Gastroesophageal sphincter (tissue), 4 donors: ENCODE measurements at regions not wholly inside any gene's neighbourhood (a gene's known extent, or its start where the extent isn't known, plus 50 kb on each side); places are given as distances from the start of the nearest gene placed in this dataset.

Source experiments
- ATAC-seq: fragments of 150-250 bp; one replicate; pipeline ENCODE4 v1.9.1; 2016; ENCODE audit warnings: mild to moderate bottlenecking, moderate library complexity
- H3K27ac ChIP-seq, 4 donors: fragments of 200-600 bp; sonication (generic) in 3 of 4; 1 replicate in 3 of 4; 2 replicates in 1 of 4; pipeline ENCODE4 v1.5.1; 2016 to 2019
- H3K27me3 ChIP-seq: fragments of 200-600 bp; sonication (generic); one replicate; pipeline ENCODE4 v1.5.1; 2019
- H3K36me3 ChIP-seq, 2 donors: fragments of 200-600 bp; sonication (generic); one replicate each; pipeline ENCODE4 v1.5.1; 2019; ENCODE audit warnings: control low read depth in 1 of 2
- H3K4me1 ChIP-seq, 3 donors: fragments of 200-600 bp; sonication (generic); 1 replicate in 2 of 3; 2 replicates in 1 of 3; pipeline ENCODE4 v1.5.1; 2016 to 2019; ENCODE audit warnings: control low read depth in 2 of 3
- H3K4me3 ChIP-seq, 2 donors: fragments of 200-600 bp; sonication (generic); one replicate each; pipeline ENCODE4 v1.5.1; 2019; ENCODE audit warnings: mild to moderate bottlenecking in 1 of 2, moderate library complexity in 1 of 2
- H3K9me3 ChIP-seq, 3 donors: fragments of 200-600 bp; sonication (generic); one replicate each; pipeline ENCODE4 v1.5.1; 2017 to 2019; ENCODE audit warnings: control low read depth in 2 of 3
- CTCF ChIP-seq, 4 experiments: fragments of 200-600 bp in 2 of 4; fragments of 450-650 bp in 2 of 4; sonication (generic) in 1 of 4; IDR thresholded peaks; one replicate each; pipeline ENCODE4 v1.5.1; 2017 to 2019; ENCODE audit warnings: antibody characterized with exemption in 4 of 4, mild to moderate bottlenecking in 2 of 4, moderate library complexity in 2 of 4
- EP300 ChIP-seq: sonication (generic); formaldehyde crosslinking; IDR thresholded peaks from one replicate; pipeline ENCODE4 v1.6.1; 2017; ENCODE audit warnings: antibody characterized with exemption, mild to moderate bottlenecking
- POLR2A ChIP-seq, 2 donors: fragments of 450-650 bp; IDR thresholded peaks; one replicate each; pipeline ENCODE4 v1.6.1; 2017; ENCODE audit warnings: antibody characterized with exemption in 2 of 2, mild to moderate bottlenecking in 2 of 2, moderate library complexity in 1 of 2
- POLR2AphosphoS5 ChIP-seq: sonication (generic); formaldehyde crosslinking; IDR thresholded peaks from one replicate; pipeline ENCODE4 v1.6.1; 2017; ENCODE audit warnings: antibody characterized with exemption
- WGBS, 2 donors: methylation state at CpG; one replicate each; pipeline ENCODE4 v1.1.5; 2018; ENCODE audit warnings: low coverage in 1 of 2; 5-methylcytosine and 5-hydroxymethylcytosine counted together

- 90 to 91% methylated on average over 5 of the region's 5 CpGs for WGBS, 2 donors
- TF ChIP-seq EP300, result no peak
- no peak for TF ChIP-seq POLR2AphosphoS5
- no peak for TF ChIP-seq POLR2A (IDR thresholded peaks at IDR 0.05)
- no peak for TF ChIP-seq CTCF (IDR thresholded peaks at IDR 0.05)
- H3K9me3 ChIP-seq, result no peaks in the 10 kb centered on the region
- no peak overlapping the region for H3K4me3 ChIP-seq
- no peaks in the 10 kb centered on the region for H3K27me3 ChIP-seq
- H3K4me1 ChIP-seq, result no peaks in the 10 kb centered on the region
- H3K36me3 ChIP-seq, result no peaks in the 10 kb centered on the region
- no peak for ATAC-seq
- H3K27ac ChIP-seq, result no peak overlapping the region
Measured at GRCh38 chr7:17490825-17491224, 192.4 kb downstream of the AHR start.

GRCh38 chr7:17492437-17492836 lies 194.0 kb downstream of the AHR start:
- H3K36me3 ChIP-seq, result no peaks in the 10 kb centered on the region
- TF ChIP-seq POLR2A (IDR thresholded peaks at IDR 0.05) (no peak), POLR2AphosphoS5 (no peak), CTCF (IDR thresholded peaks at IDR 0.05) (no peak), EP300 (no peak)
- no peaks in the 10 kb centered on the region for H3K4me1 ChIP-seq
- no peaks in the 10 kb centered on the region for H3K27me3 ChIP-seq
- H3K27ac ChIP-seq, result no peak overlapping the region
- no peaks in the 10 kb centered on the region for H3K9me3 ChIP-seq
- H3K4me3 ChIP-seq, result no peak overlapping the region
- WGBS, 2 donors, result 88 to 94% methylated on average over 4 of the region's 4 CpGs
- no peak for ATAC-seq

- no peak for TF ChIP-seq CTCF (IDR thresholded peaks at IDR 0.05)
- TF ChIP-seq POLR2A (IDR thresholded peaks at IDR 0.05), result no peak
- no peak for TF ChIP-seq POLR2AphosphoS5
- no peak for TF ChIP-seq EP300
- 88 to 95% methylated on average over 2 of the region's 2 CpGs for WGBS, 2 donors
- H3K27ac ChIP-seq, result no peak overlapping the region
- H3K4me1 ChIP-seq, result no peaks in the 10 kb centered on the region
- no peaks in the 10 kb centered on the region for H3K27me3 ChIP-seq
- no peak for ATAC-seq
- no peaks in the 10 kb centered on the region for H3K36me3 ChIP-seq
- H3K4me3 ChIP-seq, result no peak overlapping the region
- no peaks in the 10 kb centered on the region for H3K9me3 ChIP-seq
Measured at GRCh38 chr7:17493446-17493845, 195.0 kb downstream of the AHR start.

GRCh38 chr7:17495655-17496394 lies 197.4 kb downstream of the AHR start:
- Histone ChIP-seq H3K4me1 (no peaks in the 10 kb centered on the region), H3K36me3 (no peaks in the 10 kb centered on the region), H3K27ac (no peak overlapping the region), H3K4me3 (no peak overlapping the region), H3K9me3 (no peaks in the 10 kb centered on the region), H3K27me3 (no peaks in the 10 kb centered on the region)
- TF ChIP-seq POLR2AphosphoS5 (no peak), CTCF (IDR thresholded peaks at IDR 0.05) (no peak), EP300 (no peak)
- ATAC-seq, result no peak
- 44 to 78% methylated on average over 1 to 2 of the region's 2 CpGs for WGBS, 2 donors

GRCh38 chr7:17497136-17497535 lies 198.7 kb downstream of the AHR start:
- ATAC-seq, result no peak
- no peak overlapping the region for H3K27ac ChIP-seq

More at GRCh38 chr7:17497136-17497535, 198.7 kb downstream of the AHR start:
- Histone ChIP-seq H3K36me3 (no peaks in the 10 kb centered on the region), H3K4me3 (no peak overlapping the region), H3K27me3 (no peaks in the 10 kb centered on the region), H3K9me3 (no peaks in the 10 kb centered on the region), H3K4me1 (no peaks in the 10 kb centered on the region)
- 50 to 82% methylated on average over 1 of the region's 1 CpG for WGBS, 2 donors
- TF ChIP-seq POLR2A (IDR thresholded peaks at IDR 0.05) (no peak), CTCF (IDR thresholded peaks at IDR 0.05) (no peak), EP300 (no peak)
